BLaER1 (cell line): ENCODE measurements at regions not wholly inside any gene's neighbourhood (a gene's known extent, or its start where the extent isn't known, plus 50 kb on each side); places are given as distances from the start of the nearest gene placed in this dataset.

Experiments
- H3K27ac ChIP-seq: shearing (Covaris generic); formaldehyde crosslinking; 2 replicates; pipeline ENCODE4 v1.8.1; 2022
- H3K27me3 ChIP-seq: shearing (Covaris generic); formaldehyde crosslinking; 2 replicates; pipeline ENCODE4 v1.8.1; 2022
- H3K36me3 ChIP-seq: shearing (Covaris generic); formaldehyde crosslinking; 2 replicates; pipeline ENCODE4 v1.8.1; 2022
- H3K4me1 ChIP-seq: shearing (Covaris generic); formaldehyde crosslinking; 2 replicates; pipeline ENCODE4 v1.8.1; 2022
- H3K4me2 ChIP-seq: shearing (Covaris generic); formaldehyde crosslinking; 2 replicates; pipeline ENCODE4 v1.8.1; 2022
- H3K4me3 ChIP-seq: shearing (Covaris generic); formaldehyde crosslinking; 2 replicates; pipeline ENCODE4 v1.8.1; 2022
- H3K9ac ChIP-seq: shearing (Covaris generic); formaldehyde crosslinking; 2 replicates; pipeline ENCODE4 v1.8.1; 2022
- H3K9me3 ChIP-seq: shearing (Covaris generic); formaldehyde crosslinking; 2 replicates; pipeline ENCODE4 v1.8.1; 2022
- H4K20me1 ChIP-seq: shearing (Covaris generic); formaldehyde crosslinking; 2 replicates; pipeline ENCODE4 v1.8.1; 2022
- Cebpa-rat ChIP-seq: shearing (Covaris generic); IDR thresholded peaks from 2 replicates; pipeline ENCODE4 v1.8.1; 2022

GRCh38 chr5:109533751-109534272 lies 124.0 kb upstream of the PJA2 start:
- Histone ChIP-seq H3K4me3 (no peak overlapping the region), H4K20me1 (no peaks in the 10 kb centered on the region), H3K27ac (no peak overlapping the region), H3K9ac (no peak overlapping the region), H3K27me3 (no peaks in the 10 kb centered on the region), H3K36me3 (no peaks in the 10 kb centered on the region), H3K9me3 (no peaks in the 10 kb centered on the region), H3K4me2 (no peak overlapping the region), H3K4me1 (no peaks in the 10 kb centered on the region)
- no peak for TF ChIP-seq Cebpa-rat

DNA sequence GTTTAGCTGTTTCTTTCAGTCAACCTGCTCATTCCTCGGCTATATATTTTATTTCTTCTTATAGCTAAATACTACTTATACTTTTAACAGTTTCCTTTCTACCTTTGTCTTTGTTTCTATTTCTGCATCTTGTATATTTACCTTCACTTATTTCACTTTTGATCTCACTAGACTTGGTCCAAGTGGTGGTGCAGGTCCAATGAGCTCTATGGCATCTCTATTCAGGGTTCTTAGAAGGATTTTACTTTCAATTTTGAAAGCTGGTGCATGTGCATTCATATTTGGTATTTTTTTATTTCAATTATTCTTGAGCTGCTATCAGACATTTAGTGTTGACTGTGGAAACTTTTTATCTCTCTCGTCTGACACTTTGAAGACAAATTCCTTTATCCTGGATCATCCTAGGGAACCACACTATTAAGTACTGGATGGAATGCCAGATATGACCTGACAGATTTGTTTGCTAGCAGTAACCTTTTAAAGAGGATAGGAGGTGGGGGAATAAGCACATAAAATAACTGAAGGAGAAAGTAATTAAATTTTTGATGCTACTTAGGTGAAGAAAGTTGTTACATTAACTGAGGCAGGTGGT lies 123.1 kb upstream of the PJA2 start:
- Histone ChIP-seq H3K9me3 (no peaks in the 10 kb centered on the region), H3K4me1 (no peaks in the 10 kb centered on the region), H3K27me3 (no peaks in the 10 kb centered on the region), H3K4me2 (no peak overlapping the region), H3K9ac (no peak overlapping the region), H3K36me3 (no peaks in the 10 kb centered on the region), H3K27ac (no peak overlapping the region), H4K20me1 (no peaks in the 10 kb centered on the region), H3K4me3 (no peak overlapping the region)
- no peak for TF ChIP-seq Cebpa-rat

- no peaks in the 10 kb centered on the region for H3K27me3 ChIP-seq
- H3K4me2 ChIP-seq: no peak overlapping the region
- no peak overlapping the region for H3K27ac ChIP-seq
- H3K9ac ChIP-seq: no peak overlapping the region
- no peak for TF ChIP-seq Cebpa-rat
- H4K20me1 ChIP-seq: no peaks in the 10 kb centered on the region
- no peaks in the 10 kb centered on the region for H3K9me3 ChIP-seq
- H3K4me1 ChIP-seq: no peaks in the 10 kb centered on the region
- no peak overlapping the region for H3K4me3 ChIP-seq
- H3K36me3 ChIP-seq: no peaks in the 10 kb centered on the region
Observed at GRCh38 chr5:109531262-109531661, 121.5 kb upstream of the PJA2 start.

DNA sequence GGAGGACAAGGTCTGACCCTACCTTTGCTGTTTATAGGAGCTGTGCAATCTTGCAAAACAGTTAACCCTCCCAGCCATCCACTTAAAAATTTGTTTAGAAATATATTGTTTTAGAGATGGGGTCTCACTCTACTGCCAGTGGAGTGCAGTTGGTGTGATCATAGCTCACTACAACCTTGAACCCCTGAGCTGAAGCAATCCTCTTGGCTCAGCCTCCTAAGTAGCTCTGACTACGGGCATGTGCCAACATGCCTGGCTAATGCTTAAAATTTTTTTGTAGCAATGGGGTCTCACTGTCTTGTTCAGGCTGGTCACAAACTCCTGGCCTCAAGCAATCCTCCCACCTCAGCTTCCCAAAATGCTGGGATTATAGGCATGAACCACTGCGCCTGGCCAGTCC lies 120.2 kb upstream of the PJA2 start:
- no peak for TF ChIP-seq Cebpa-rat
- no peak overlapping the region for H3K4me3 ChIP-seq
- H3K9me3 ChIP-seq: no peaks in the 10 kb centered on the region
- no peaks in the 10 kb centered on the region for H3K27me3 ChIP-seq
- no peaks in the 10 kb centered on the region for H4K20me1 ChIP-seq
- H3K27ac ChIP-seq: no peak overlapping the region
- no peaks in the 10 kb centered on the region for H3K36me3 ChIP-seq
- no peak overlapping the region for H3K9ac ChIP-seq
- H3K4me1 ChIP-seq: no peaks in the 10 kb centered on the region
- no peak overlapping the region for H3K4me2 ChIP-seq

DNA sequence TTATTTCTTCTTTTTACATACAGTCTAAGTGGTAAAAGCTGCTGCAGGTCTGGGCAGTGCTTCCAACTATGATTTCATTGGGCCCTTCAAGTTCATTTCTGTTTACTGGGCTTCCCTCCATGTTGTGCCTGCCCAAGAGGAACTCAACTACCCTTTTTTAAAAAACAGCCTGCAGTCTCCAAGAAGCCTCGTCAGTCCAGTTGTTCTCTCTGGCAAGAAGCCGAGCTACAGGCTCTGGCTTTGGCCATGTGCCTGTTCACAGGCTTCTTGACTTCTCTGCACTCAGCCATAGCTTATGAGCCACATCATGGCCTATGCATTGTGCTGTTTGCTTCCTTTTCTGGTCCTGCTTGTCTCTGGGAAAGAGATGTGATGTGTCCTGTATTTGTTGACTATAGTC lies 119.7 kb upstream of the PJA2 start:
- Histone ChIP-seq H3K27ac (no peak overlapping the region), H3K4me3 (no peak overlapping the region)
- no peak for TF ChIP-seq Cebpa-rat

DNA sequence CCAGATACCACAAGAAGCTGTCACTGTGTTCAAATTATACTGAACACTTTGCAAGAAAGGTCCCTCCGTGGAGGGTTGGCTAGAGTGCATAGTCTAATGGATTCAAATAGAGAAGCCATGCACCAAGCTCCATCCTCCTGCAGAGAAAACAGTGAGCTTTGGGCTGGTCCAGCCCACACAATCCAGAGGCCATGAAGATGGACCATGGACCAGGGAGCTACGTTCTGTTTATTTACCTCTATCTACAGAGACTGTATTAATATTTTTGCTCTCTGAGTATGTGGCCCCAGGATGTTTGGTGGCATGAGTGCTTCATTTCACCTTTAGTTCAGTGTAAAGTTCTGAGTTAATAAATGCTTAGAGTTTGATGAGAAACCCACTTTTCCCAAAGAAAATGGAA lies 114.8 kb upstream of the PJA2 start:
- H3K4me3 ChIP-seq: no peak overlapping the region
- H3K27ac ChIP-seq: no peak overlapping the region
- TF ChIP-seq Cebpa-rat: no peak
- H3K4me2 ChIP-seq: no peak overlapping the region
- H3K4me1 ChIP-seq: no peaks in the 10 kb centered on the region
- no peaks in the 10 kb centered on the region for H3K36me3 ChIP-seq
- no peaks in the 10 kb centered on the region for H3K9me3 ChIP-seq
- H3K9ac ChIP-seq: no peak overlapping the region
- H4K20me1 ChIP-seq: no peaks in the 10 kb centered on the region
- H3K27me3 ChIP-seq: no peaks in the 10 kb centered on the region

More for the DNA sequence above, 119.7 kb upstream of the PJA2 start:
- no peaks in the 10 kb centered on the region for H3K27me3 ChIP-seq
- no peaks in the 10 kb centered on the region for H3K9me3 ChIP-seq
- H3K4me2 ChIP-seq: no peak overlapping the region
- no peak overlapping the region for H3K9ac ChIP-seq
- no peaks in the 10 kb centered on the region for H3K36me3 ChIP-seq
- no peaks in the 10 kb centered on the region for H4K20me1 ChIP-seq
- no peaks in the 10 kb centered on the region for H3K4me1 ChIP-seq

DNA sequence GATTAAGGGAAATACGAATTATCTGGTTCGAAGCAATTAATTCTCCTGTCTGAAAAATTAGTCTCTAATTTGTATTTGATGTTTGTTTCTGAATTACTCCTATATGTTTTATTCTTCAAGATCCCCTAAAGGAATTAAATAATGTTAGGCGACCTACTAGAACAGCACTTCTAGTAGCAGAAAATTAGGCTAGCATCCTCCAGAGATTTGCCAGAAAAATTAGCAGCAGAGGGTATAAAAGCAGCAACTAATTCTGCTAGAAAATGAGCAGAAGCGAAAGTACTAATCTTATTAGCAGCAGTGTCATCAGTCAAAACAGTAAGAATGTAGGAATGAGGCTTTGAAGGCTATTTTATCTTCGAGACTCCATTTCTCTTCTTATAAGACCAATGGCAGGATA lies 114.3 kb upstream of the PJA2 start:
- Histone ChIP-seq H3K36me3 (no peaks in the 10 kb centered on the region), H3K4me1 (no peaks in the 10 kb centered on the region), H3K4me2 (no peak overlapping the region), H4K20me1 (no peaks in the 10 kb centered on the region), H3K27me3 (no peaks in the 10 kb centered on the region), H3K9ac (no peak overlapping the region), H3K27ac (no peak overlapping the region), H3K9me3 (no peaks in the 10 kb centered on the region), H3K4me3 (no peak overlapping the region)
- TF ChIP-seq Cebpa-rat: no peak

- TF ChIP-seq Cebpa-rat: no peak
- no peak overlapping the region for H3K9ac ChIP-seq
- H3K36me3 ChIP-seq: no peaks in the 10 kb centered on the region
- no peak overlapping the region for H3K4me2 ChIP-seq
- no peak overlapping the region for H3K4me3 ChIP-seq
- H4K20me1 ChIP-seq: no peaks in the 10 kb centered on the region
- no peaks in the 10 kb centered on the region for H3K4me1 ChIP-seq
- H3K27ac ChIP-seq: no peak overlapping the region
- H3K27me3 ChIP-seq: no peaks in the 10 kb centered on the region
- H3K9me3 ChIP-seq: no peaks in the 10 kb centered on the region
Observed at GRCh38 chr5:109522404-109522803, 112.6 kb upstream of the PJA2 start.

DNA sequence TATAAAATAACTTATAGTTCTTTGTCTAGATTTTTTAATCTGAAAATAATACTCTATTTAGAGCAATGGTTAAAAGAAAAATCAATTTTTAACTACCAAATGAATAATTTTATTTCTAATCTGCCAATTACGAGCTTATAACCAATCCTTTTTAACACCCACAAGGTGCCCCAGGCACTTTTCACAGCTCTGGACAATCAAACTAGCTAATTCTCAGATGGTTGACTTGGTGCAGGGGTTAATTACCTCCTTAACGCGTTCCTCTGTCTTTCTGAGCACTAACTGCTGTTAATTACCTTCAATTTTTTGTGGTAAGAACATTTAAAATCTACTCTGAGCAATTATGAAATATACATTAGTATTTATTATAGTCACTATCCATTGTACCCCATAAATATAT lies 109.6 kb upstream of the PJA2 start:
- H3K9me3 ChIP-seq: no peaks in the 10 kb centered on the region
- no peaks in the 10 kb centered on the region for H3K27me3 ChIP-seq
- H3K4me3 ChIP-seq: no peak overlapping the region
- H3K36me3 ChIP-seq: no peaks in the 10 kb centered on the region
- H4K20me1 ChIP-seq: no peaks in the 10 kb centered on the region
- H3K4me1 ChIP-seq: no peaks in the 10 kb centered on the region; the same call in 1 of the 2 replicates
- H3K4me2 ChIP-seq: no peak overlapping the region
- no peak overlapping the region for H3K27ac ChIP-seq
- no peak overlapping the region for H3K9ac ChIP-seq
- TF ChIP-seq Cebpa-rat: no peak

DNA sequence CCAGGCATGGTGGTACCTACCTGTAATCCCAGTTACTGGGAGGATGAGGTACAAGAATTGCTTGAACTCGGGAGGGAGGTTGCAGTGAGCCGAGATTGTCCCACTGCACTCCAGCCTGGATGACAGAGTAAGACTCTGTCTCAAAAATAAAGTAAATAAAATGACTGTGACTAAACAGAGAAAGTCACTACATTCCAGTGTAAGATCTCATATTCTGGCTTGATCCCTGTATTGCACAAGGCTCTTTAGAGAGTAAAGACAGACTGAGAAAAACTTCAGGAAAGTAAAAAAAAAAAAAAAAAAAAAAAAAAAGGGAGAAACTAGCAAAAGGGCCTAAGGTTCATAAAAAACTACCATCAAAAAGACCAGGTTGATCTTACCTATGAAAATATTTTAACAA lies 106.6 kb upstream of the PJA2 start:
- H3K27ac ChIP-seq: no peak overlapping the region
- H3K4me1 ChIP-seq: no peaks in the 10 kb centered on the region; the same call in 1 of the 2 replicates
- no peaks in the 10 kb centered on the region for H3K9me3 ChIP-seq
- H3K27me3 ChIP-seq: no peaks in the 10 kb centered on the region
- H3K36me3 ChIP-seq: no peaks in the 10 kb centered on the region
- no peaks in the 10 kb centered on the region for H4K20me1 ChIP-seq
- TF ChIP-seq Cebpa-rat: no peak
- H3K4me3 ChIP-seq: no peak overlapping the region
- H3K4me2 ChIP-seq: no peak overlapping the region
- H3K9ac ChIP-seq: no peak overlapping the region
